GM12872 (cell line): ENCODE measurements at regions not wholly inside any gene's neighbourhood (a gene's known extent, or its start where the extent isn't known, plus 50 kb on each side); places are given as distances from the start of the nearest gene placed in this dataset.

ENCODE experiments used
- CTCF ChIP-seq: IDR thresholded peaks from 3 replicates; pipeline ENCODE4 v1.5.1; 2011; ENCODE audit warnings: low read depth, mild to moderate bottlenecking, low read length, moderate library complexity; ENCODE audit not compliant: insufficient read depth

DNA sequence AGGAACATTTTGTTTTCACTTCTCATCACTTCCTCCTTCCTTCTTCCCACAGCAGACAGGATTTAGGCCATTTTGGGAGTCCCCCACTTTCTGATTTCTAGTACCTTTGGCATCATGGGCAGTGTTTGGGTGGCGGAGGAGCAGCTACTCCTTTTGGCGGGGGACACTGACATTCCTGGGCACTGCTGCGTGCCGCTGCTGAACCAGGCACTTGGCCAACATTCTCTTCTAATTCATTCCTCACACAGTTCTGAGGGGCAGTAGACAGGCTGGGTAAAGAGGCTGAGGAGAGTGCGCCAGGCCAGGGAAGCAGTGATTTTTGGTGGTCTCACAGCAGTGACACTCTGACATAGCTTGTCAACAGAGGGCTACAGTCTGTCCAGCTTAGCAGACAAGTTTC is 270.2 kb downstream of the LOXHD1 start:
- no peak for TF ChIP-seq CTCF

DNA sequence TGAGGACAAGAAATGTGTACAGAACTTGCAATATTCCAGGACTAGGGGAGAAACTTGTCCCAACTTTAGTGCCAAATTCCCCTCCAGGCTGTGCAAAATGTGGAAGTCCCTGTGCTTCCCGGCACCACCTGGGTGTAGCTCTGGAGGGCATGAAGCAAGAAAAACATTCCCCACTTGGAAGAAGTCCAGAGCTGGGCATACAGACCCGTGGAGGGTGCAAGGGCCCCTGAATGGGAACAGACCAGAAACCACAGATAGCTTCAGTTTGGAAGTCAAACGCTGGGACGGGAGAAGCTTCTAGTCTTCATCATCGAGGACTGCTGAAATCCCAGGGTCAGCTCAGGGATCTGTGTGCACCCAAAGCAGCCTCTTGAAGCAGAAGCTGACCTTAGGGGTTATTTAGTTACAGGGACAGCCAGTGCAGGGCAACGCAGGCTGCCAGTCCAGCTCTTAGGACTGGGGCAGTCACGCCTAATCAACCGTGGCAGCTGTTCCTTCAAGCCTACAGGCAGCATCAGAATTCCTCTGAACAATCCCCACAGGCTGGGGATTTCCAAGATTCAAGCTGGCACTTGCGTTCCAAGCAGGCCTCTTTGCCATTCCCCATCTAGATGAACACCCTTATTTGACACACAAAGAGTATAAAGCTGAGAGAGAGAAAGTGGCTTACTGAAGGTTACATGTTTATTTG is 269.4 kb downstream of the LOXHD1 start:
- TF ChIP-seq CTCF, result no peak

DNA sequence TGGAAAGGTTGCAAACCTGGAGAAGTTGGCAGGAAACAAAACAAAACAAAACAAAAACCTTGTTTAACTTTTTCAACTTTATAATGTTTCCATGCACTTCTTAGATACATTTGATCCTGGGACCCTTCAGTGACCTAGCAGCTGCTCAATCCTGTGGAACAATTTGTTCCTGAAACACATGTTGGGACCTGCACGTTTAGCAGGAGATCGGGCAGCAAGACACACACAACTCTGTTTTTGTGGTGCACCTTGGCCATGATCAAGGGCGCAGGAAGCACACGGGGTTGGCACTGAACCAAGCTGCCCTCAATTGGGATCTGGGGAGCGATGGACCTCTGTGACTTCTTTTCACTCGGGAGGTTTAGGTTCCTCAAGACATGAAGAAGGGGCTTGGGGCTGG is 268.7 kb downstream of the LOXHD1 start:
- no peak for TF ChIP-seq CTCF

- no peak for TF ChIP-seq CTCF
Measured at GRCh38 chr18:46392576-46392975, 264.4 kb downstream of the LOXHD1 start.

- peak; percentile 34; the same call in 2 of the 3 replicates for TF ChIP-seq CTCF
Measured at GRCh38 chr18:46393230-46393629, 263.8 kb downstream of the LOXHD1 start.

DNA sequence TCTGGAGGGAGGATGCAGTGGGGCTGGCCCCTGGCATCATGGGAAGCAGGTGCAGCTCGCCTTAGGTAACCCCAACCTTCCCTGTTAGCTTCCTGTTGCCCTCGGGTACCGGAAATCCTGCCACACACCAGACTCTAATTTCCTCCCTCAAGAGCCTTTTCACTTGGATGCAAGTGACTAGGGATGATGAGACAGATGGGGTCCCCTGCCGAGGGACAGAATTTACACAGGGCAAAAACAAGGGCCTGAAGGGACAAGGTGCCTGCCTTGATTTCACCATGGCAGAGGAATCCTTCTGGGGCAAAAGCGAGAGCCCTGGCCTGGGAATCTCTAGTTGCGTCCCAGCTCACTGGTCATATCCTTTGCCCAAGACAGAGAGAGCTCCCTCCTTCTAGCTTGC is 263.1 kb downstream of the LOXHD1 start:
- TF ChIP-seq CTCF, result no peak

- no peak for TF ChIP-seq CTCF
Measured at GRCh38 chr18:46395795-46396194, 261.2 kb downstream of the LOXHD1 start.
